GM19239 (cell line): ENCODE measurements at regions not wholly inside any gene's neighbourhood (a gene's known extent, or its start where the extent isn't known, plus 50 kb on each side); places are given as distances from the start of the nearest gene placed in this dataset.

Experiments used
- DNase-seq: peaks from one replicate; pipeline ENCODE4 v3.0.0; 2011; ENCODE audit warnings: low spot score; ENCODE audit not compliant: insufficient read length
- FAIRE-seq: peaks from 2 replicates; lab custom pipeline; 2011; peaks lifted over from hg19 to GRCh38; lab: Jason Lieb, UNC

GRCh38 chr16:87065446-87066132, 251.6 kb downstream of the C16orf95 start:
- no peak for DNase-seq
- no peak for FAIRE-seq

- FAIRE-seq, result no peak
- DNase-seq, result no peak
Measured at GRCh38 chr16:87066133-87067002, 250.8 kb downstream of the C16orf95 start.

GRCh38 chr16:87067003-87067556, 250.1 kb downstream of the C16orf95 start:
- no peak for FAIRE-seq
- DNase-seq, result no peak

GRCh38 chr16:87067836-87068761, 249.1 kb downstream of the C16orf95 start:
- no peak for FAIRE-seq

GRCh38 chr16:87068762-87069150, 248.4 kb downstream of the C16orf95 start:
- DNase-seq (no peak), FAIRE-seq (no peak)

More at GRCh38 chr16:87067836-87068761, 249.1 kb downstream of the C16orf95 start:
- DNase-seq, result no peak

- DNase-seq (no peak), FAIRE-seq (no peak)
Measured at GRCh38 chr16:87070657-87071056, 246.5 kb downstream of the C16orf95 start.

- DNase-seq (no peak), FAIRE-seq (no peak)
Measured at GRCh38 chr16:87072101-87072500, 245.1 kb downstream of the C16orf95 start.

GRCh38 chr16:87074641-87075318, 242.4 kb downstream of the C16orf95 start:
- FAIRE-seq, result no peak
- peak; percentile 28 for DNase-seq

- no peak for FAIRE-seq
- DNase-seq, result no peak
Measured at GRCh38 chr16:87075319-87075860, 241.8 kb downstream of the C16orf95 start.

GRCh38 chr16:87076331-87076949, 240.8 kb downstream of the C16orf95 start:
- DNase-seq (no peak), FAIRE-seq (no peak)

- peak; percentile 57 for DNase-seq
- no peak for FAIRE-seq
Measured at GRCh38 chr16:87076950-87077749, 240.0 kb downstream of the C16orf95 start.

- no peak for DNase-seq
- FAIRE-seq, result no peak
Measured at GRCh38 chr16:87077750-87078127, 239.5 kb downstream of the C16orf95 start.

GRCh38 chr16:87080571-87081167, 236.5 kb downstream of the C16orf95 start:
- no peak for FAIRE-seq

GRCh38 chr16:87085441-87085840, 231.8 kb downstream of the C16orf95 start:
- no peak for FAIRE-seq
- no peak for DNase-seq

More at GRCh38 chr16:87080571-87081167, 236.5 kb downstream of the C16orf95 start:
- DNase-seq, result no peak

GRCh38 chr16:87086156-87086555, 231.0 kb downstream of the C16orf95 start:
- DNase-seq (no peak), FAIRE-seq (no peak)

- no peak for FAIRE-seq
- DNase-seq, result no peak
Measured at GRCh38 chr16:87086575-87086974, 230.6 kb downstream of the C16orf95 start.

- FAIRE-seq (no peak), DNase-seq (no peak)
Measured at GRCh38 chr16:87092958-87093357, 224.2 kb downstream of the C16orf95 start.
